Gastroesophageal sphincter (tissue), 3 donors: ENCODE measurements at regions not wholly inside any gene's neighbourhood (a gene's known extent, or its start where the extent isn't known, plus 50 kb on each side); places are given as distances from the start of the nearest gene placed in this dataset.

Experiments used
- CTCF ChIP-seq, 4 experiments: fragments of 200-600 bp in 2 of 4; fragments of 450-650 bp in 2 of 4; sonication (generic) in 1 of 4; IDR thresholded peaks; one replicate each; pipeline ENCODE4 v1.5.1; 2017 to 2019; ENCODE audit warnings: antibody characterized with exemption in 4 of 4, mild to moderate bottlenecking in 2 of 4, moderate library complexity in 2 of 4
- EP300 ChIP-seq: sonication (generic); formaldehyde crosslinking; IDR thresholded peaks from one replicate; pipeline ENCODE4 v1.6.1; 2017; ENCODE audit warnings: antibody characterized with exemption, mild to moderate bottlenecking
- POLR2A ChIP-seq, 2 donors: fragments of 450-650 bp; IDR thresholded peaks; one replicate each; pipeline ENCODE4 v1.6.1; 2017; ENCODE audit warnings: antibody characterized with exemption in 2 of 2, mild to moderate bottlenecking in 2 of 2, moderate library complexity in 1 of 2
- POLR2AphosphoS5 ChIP-seq: sonication (generic); formaldehyde crosslinking; IDR thresholded peaks from one replicate; pipeline ENCODE4 v1.6.1; 2017; ENCODE audit warnings: antibody characterized with exemption

- TF ChIP-seq CTCF (IDR thresholded peaks at IDR 0.05) (no peak), EP300 (no peak), POLR2A (IDR thresholded peaks at IDR 0.05) (no peak), POLR2AphosphoS5 (no peak)
Observed at GRCh38 chr10:60532696-60533468, 143.2 kb upstream of the ANK3 start.
